AG08396 (cell line): ENCODE measurements at regions not wholly inside any gene's neighbourhood (a gene's known extent, or its start where the extent isn't known, plus 50 kb on each side); places are given as distances from the start of the nearest gene placed in this dataset.

Source experiments
- DNase-seq: peaks from one replicate; pipeline ENCODE4 v3.0.0; 2012; ENCODE audit warnings: low spot score, mixed read lengths

- DNase-seq = no peak
These were observed 357.7 kb upstream of the NR2F2 start for GRCh38 chr15:95972812-95973211.

- DNase-seq = no peak
These were observed 356.8 kb upstream of the NR2F2 start for GRCh38 chr15:95973566-95974256.

GRCh38 chr15:95975212-95975611 lies 355.3 kb upstream of the NR2F2 start:
- DNase-seq = no peak

GRCh38 chr15:95979286-95979685 lies 351.2 kb upstream of the NR2F2 start:
- no peak for DNase-seq

GRCh38 chr15:95981209-95981608 lies 349.3 kb upstream of the NR2F2 start:
- no peak for DNase-seq

- DNase-seq = no peak
These were observed 343.2 kb upstream of the NR2F2 start for GRCh38 chr15:95987299-95987698.

- no peak for DNase-seq
These were observed 342.5 kb upstream of the NR2F2 start for GRCh38 chr15:95987886-95988573.

GRCh38 chr15:95988574-95988887 lies 342.0 kb upstream of the NR2F2 start:
- DNase-seq = no peak

- no peak for DNase-seq
These were observed 341.1 kb upstream of the NR2F2 start for GRCh38 chr15:95989392-95989791.

- no peak for DNase-seq
These were observed 339.7 kb upstream of the NR2F2 start for GRCh38 chr15:95990833-95991232.

- peak; percentile 13 for DNase-seq
These were observed 336.1 kb upstream of the NR2F2 start for GRCh38 chr15:95994418-95994817.

- peak; percentile 22 for DNase-seq
These were observed 334.9 kb upstream of the NR2F2 start for GRCh38 chr15:95995375-95996168.

GRCh38 chr15:95996494-95996893 lies 334.0 kb upstream of the NR2F2 start:
- no peak for DNase-seq

- DNase-seq = no peak
These were observed 331.6 kb upstream of the NR2F2 start for GRCh38 chr15:95998935-95999334.

GRCh38 chr15:96002890-96003859 lies 327.3 kb upstream of the NR2F2 start:
- no peak for DNase-seq

GRCh38 chr15:96005906-96006305 lies 324.6 kb upstream of the NR2F2 start:
- DNase-seq = no peak

- DNase-seq = no peak
These were observed 319.4 kb upstream of the NR2F2 start for GRCh38 chr15:96011136-96011535.

GRCh38 chr15:96014939-96015338 lies 315.6 kb upstream of the NR2F2 start:
- no peak for DNase-seq

- DNase-seq = no peak
These were observed 311.4 kb upstream of the NR2F2 start for GRCh38 chr15:96019114-96019513.

- DNase-seq = no peak
These were observed 310.4 kb upstream of the NR2F2 start for GRCh38 chr15:96020133-96020532.

GRCh38 chr15:96020797-96021196 lies 309.7 kb upstream of the NR2F2 start:
- DNase-seq = no peak

GRCh38 chr15:96023081-96023480 lies 307.4 kb upstream of the NR2F2 start:
- DNase-seq = no peak
